ENCODE measurements at regions not wholly inside any gene's neighbourhood (a gene's known extent, or its start where the extent isn't known, plus 50 kb on each side); places are given as distances from the start of the nearest gene placed in this dataset.

GRCh38 chr11:121842192-121842585 is 273.8 kb downstream of the BLID start:
- H3K4me3 ChIP-seq: no peak overlapping the region
- H3K36me3 ChIP-seq: no peaks in the 10 kb centered on the region
- no peaks in the 10 kb centered on the region for H3K27me3 ChIP-seq
- DNase-seq: no peak
- no peaks in the 10 kb centered on the region for H3K9me3 ChIP-seq
- no peaks in the 10 kb centered on the region for H3K4me1 ChIP-seq
- intact Hi-C loops (cut with DNase I): no loop called here
- H3K27ac ChIP-seq: no peak overlapping the region
- TF ChIP-seq CTCF (IDR thresholded peaks at IDR 0.05): no peak
- ATAC-seq: no peak

DNA sequence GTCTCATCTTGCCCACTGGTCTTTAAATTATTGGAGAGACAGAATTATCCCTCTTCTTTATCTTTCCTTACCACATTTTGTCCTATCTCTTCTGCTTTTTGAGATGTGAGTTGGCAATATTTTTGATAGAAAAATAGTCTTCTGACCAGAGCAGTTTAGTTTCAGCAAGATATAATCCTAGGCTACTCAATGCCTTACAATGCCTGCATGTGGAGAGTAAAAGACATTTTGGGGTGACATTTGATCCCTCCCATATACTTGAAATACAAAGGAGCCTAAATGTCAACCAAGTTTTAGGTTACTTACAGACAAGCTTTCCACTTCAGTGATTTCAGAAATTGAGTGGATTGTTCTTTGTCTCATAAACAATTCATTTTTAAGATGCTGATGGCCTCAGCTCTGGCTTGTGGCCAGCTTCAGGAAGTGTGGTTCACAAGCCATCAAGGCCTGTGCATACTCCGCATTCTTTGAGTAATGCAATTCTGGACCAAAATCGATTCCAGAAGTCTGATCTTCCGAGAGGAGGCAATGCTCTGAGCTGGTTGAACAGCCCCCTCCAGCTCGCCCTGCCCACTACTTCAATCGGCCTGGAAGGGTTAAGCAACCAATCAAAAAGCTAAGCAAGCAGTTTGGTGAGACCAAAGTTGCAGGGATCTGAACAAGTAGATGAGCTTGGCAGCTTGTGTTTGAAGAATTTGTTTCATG is 274.4 kb downstream of the BLID start:
- Histone ChIP-seq H3K27me3 (no peaks in the 10 kb centered on the region), H3K9me3 (peaks cover 0 to 2% of the 10 kb centered on the region in 2 donors), H3K27ac (no peak overlapping the region), H3K4me3 (no peak overlapping the region), H3K36me3 (no peaks in the 10 kb centered on the region), H3K4me1 (no peaks in the 10 kb centered on the region)
- no peak for ATAC-seq
- TF ChIP-seq CTCF (IDR thresholded peaks at IDR 0.05): no peak
- peak in 2 of 4 donors; percentile 2 to 7 for DNase-seq
- intact Hi-C loops (cut with DNase I): no loop called here

DNA sequence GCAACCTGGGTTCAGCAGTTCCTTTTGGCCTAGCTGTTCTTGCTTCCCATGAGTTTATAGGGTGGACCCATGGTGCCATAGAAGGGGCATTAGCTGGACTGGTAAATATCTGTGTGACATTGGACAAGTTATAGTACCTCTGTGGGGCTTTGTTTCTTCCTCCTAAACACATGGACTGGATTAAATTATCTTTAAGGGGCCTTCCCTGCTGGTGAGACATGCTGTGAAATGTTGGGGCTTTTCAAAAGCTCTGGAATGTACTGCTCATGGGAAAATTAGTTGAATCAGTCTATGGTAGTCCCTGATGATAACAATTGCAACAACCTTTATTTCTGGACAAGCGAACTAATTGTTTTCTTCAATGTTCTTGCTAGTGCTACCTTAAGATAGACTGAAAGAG is 276.2 kb downstream of the BLID start:
- peaks cover 0 to 2% of the 10 kb centered on the region in 2 donors for H3K9me3 ChIP-seq
- H3K4me3 ChIP-seq: no peak overlapping the region
- H3K27ac ChIP-seq: no peak overlapping the region
- H3K4me1 ChIP-seq: no peaks in the 10 kb centered on the region
- intact Hi-C loops (cut with DNase I): no loop called here
- no peaks in the 10 kb centered on the region for H3K27me3 ChIP-seq
- no peak for TF ChIP-seq CTCF (IDR thresholded peaks at IDR 0.05)
- ATAC-seq (no peak), DNase-seq (no peak)
- H3K36me3 ChIP-seq: no peaks in the 10 kb centered on the region

GRCh38 chr11:121838571-121838970 is 277.4 kb downstream of the BLID start:
- ATAC-seq: no peak
- Histone ChIP-seq H3K9me3 (peaks cover 0 to 10% of the 10 kb centered on the region in 2 donors), H3K27ac (no peak overlapping the region), H3K36me3 (no peaks in the 10 kb centered on the region), H3K4me3 (no peak overlapping the region), H3K27me3 (no peaks in the 10 kb centered on the region), H3K4me1 (no peaks in the 10 kb centered on the region)
- TF ChIP-seq CTCF (IDR thresholded peaks at IDR 0.05): no peak
- intact Hi-C loops (cut with DNase I): no loop called here
- DNase-seq: no peak

- DNase-seq (no peak), ATAC-seq (no peak)
- TF ChIP-seq CTCF (IDR thresholded peaks at IDR 0.05): no peak
- no peak overlapping the region for H3K4me3 ChIP-seq
- H3K4me1 ChIP-seq: no peaks in the 10 kb centered on the region
- intact Hi-C loops (cut with DNase I): no loop called here
- H3K27me3 ChIP-seq: no peaks in the 10 kb centered on the region
- no peak overlapping the region for H3K27ac ChIP-seq
- H3K36me3 ChIP-seq: no peaks in the 10 kb centered on the region
- peaks cover 0 to 23% of the 10 kb centered on the region in 2 donors for H3K9me3 ChIP-seq
These were observed 282.0 kb downstream of the BLID start for GRCh38 chr11:121833970-121834369.
